NCI-H2029 treated with DMSO at 0.1 percent for 48 hours (cell line): ENCODE measurements at regions not wholly inside any gene's neighbourhood (a gene's known extent, or its start where the extent isn't known, plus 50 kb on each side); places are given as distances from the start of the nearest gene placed in this dataset.
"Not testable (repeated sequence)": the region's sequence is repeated elsewhere in the genome, so short reads cannot be mapped to it uniquely, and the experiment has no call there.

Experiments used
- DNase-seq: peaks from one replicate; lab custom pipeline; 2025; lab: John Stamatoyannopoulos, UW

DNA sequence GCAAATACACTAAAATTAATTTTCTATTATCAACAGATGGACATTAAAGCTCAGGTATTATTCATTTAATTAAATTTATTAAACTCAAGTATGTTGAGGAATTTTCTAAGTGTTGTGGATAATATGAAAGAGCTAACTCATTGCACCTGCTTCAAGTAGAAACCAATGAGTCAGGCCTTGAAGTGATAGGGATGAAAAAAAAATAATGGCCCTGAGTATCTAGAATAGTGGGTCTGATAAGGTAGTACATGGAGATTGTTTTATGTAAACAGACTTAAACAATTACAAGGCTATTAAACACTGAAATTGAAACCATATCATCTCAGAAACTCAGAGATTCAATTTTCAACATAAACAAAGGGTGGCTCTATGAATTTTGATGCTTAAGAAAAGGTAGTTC lies 857.1 kb upstream of the GBE1 start:
- DNase-seq: no peak

DNA sequence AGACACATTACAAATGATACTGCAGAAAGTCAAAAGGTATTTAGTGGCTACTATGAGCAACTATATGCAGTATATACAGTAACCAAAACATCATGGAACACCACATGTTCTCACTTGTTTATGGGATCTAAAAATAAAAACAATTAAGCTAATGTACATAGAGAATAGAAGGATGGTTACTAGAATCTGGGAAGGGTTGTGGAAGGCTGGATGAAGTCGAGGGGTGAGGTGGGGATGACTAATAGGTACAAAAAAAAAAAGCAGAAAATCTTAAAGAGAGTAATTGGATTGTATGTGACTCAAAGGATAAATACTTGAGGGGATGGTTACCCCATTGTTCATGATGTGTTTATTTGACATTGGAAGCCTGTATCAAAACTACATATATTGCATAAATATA lies 848.8 kb upstream of the GBE1 start:
- no peak for DNase-seq

GRCh38 chr3:82607391-82607790 lies 845.9 kb upstream of the GBE1 start:
- DNase-seq: no peak

GRCh38 chr3:82596805-82597204 lies 835.4 kb upstream of the GBE1 start:
- no peak for DNase-seq

DNA sequence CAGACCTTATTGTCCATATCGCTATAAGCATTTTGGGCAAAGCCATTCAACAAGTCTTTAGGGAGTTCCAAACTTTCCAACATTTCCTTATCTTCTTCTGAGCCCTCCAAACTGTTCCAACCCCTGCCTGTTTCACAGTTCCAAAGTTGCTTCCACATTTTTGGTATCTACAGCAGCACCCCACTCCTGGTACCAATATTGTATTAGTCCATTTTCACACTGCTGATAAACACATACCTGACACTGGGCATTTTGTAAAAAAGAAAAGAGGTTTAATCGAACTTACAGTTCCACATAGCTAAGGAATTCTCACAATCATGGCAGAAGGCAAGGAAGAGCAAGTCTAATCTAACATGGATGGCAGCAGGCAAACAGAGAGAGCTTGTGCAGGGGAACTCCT lies 834.1 kb upstream of the GBE1 start:
- DNase-seq: no peak

DNA sequence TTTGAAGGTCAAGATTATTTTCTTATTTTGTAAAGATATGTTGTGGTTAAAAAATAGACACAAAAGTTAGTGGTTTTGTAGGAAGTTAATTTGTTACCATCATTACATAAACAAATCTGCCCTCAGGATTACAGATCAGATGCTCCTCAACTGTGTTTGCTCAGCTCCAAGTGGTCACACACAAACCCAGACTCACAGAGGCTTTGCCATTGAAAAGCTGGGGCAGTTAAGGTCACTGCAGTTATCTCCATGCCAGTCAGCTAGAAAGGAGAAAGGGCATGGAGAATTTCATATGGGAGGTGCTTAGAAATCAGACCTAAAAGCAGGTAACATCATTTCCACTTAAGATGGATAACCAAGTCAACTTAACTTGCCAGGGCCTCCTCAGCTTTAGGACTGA lies 825.7 kb upstream of the GBE1 start:
- no peak for DNase-seq

DNA sequence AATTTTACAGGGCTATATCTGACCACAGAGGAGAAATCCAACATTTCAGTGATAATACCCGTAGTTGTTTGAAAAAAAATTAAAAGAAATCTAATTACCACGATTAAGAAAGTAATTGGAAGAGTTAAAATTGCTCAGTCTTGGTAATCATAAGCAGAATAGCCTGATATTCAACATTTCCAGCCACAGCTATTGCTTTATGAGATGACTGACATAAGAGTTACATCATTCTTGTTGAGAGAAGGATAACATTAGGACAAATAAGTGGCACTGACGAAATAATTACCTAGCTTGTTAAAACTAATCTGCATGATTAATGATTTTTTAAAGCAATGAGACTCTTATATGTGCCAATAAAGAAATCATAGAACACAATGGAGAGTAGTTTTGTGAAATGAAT lies 825.0 kb upstream of the GBE1 start:
- no peak for DNase-seq

GRCh38 chr3:82586002-82586401 lies 824.6 kb upstream of the GBE1 start:
- not testable (repeated sequence) for DNase-seq

DNA sequence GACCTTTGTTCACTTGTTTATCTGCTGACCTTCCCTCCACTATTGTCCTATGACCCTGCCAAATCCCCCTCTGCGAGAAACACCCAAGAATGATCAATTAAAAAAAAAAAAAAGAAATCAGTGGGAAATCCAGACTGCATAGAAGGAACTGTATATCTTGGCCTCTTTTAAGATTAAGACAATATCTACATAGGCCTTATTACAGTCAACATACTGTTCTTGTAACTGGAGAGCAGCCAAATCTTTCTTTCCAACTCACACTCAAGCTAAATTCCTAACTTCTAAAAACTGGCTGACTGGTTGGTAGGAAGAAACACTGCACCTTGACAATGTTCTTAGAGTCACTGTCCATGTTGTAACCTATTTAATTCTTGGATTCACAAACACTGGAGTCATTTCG lies 824.1 kb upstream of the GBE1 start:
- not testable (repeated sequence) for DNase-seq

GRCh38 chr3:82584861-82585260 lies 823.4 kb upstream of the GBE1 start:
- not testable (repeated sequence) for DNase-seq

DNA sequence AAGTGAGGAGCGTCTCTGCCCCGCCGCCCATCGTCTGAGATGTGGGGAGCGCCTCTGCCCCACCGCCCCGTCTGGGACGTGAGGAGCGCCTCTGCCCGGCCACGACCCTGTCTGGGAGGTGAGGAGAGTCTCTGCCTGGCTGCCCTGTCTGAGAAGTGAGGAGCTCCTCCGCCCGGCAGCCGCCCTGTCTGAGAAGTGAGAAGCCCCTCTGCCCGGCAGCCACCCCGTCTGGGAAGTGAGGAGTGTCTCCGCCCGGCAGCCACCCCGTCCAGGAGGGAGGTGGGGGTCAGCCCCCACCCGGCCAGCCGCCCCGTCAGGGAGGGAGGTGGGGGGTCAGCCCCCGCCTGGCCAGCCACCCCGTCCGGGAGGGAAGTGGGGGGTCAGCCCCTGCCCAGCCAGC lies 823.0 kb upstream of the GBE1 start:
- DNase-seq: not testable (repeated sequence)

DNA sequence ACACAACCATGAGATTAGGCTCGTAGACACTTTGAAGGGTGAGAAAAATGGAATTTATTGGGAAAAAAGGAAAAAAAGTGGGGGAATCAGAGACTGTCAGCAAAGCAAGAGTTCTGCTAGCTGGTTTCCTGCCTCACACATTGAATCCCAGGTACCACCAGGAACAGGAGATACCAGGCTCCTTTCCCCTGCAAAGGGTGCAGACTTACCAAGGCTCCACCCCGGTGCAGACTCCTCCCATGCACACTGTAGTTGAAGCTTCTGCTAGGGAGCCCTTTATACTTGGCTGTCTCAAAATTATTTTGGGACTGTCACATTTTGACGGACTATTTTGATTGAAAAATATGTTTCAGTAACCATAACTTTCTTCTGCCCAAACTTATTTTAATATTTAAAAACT lies 819.9 kb upstream of the GBE1 start:
- DNase-seq: no peak

- no peak for DNase-seq
Observed at GRCh38 chr3:82572721-82573120, 811.3 kb upstream of the GBE1 start.

GRCh38 chr3:82568776-82569338 lies 807.4 kb upstream of the GBE1 start:
- no peak for DNase-seq

GRCh38 chr3:82567029-82567600 lies 805.7 kb upstream of the GBE1 start:
- no peak for DNase-seq

DNA sequence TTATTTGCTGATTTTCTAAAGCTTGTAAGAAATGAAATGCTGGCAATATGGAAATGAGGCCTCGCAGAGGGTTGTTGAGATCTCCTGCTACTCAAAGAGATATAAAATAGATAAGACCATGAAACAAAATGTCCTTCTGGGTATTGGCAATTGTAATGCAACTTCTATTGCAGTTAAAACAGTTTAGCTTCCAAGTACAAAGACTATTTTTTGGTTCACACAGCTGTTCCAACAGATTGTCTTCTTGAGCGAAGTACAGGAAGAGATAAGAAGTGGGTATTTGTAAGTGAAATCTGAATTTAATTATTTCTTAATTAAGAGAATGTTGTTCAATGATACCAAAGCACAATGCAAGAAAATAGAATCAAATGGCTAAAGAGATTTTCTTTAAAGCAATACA lies 801.5 kb upstream of the GBE1 start:
- DNase-seq: no peak

- DNase-seq: no peak
Observed at GRCh38 chr3:82561784-82562183, 800.3 kb upstream of the GBE1 start.

DNA sequence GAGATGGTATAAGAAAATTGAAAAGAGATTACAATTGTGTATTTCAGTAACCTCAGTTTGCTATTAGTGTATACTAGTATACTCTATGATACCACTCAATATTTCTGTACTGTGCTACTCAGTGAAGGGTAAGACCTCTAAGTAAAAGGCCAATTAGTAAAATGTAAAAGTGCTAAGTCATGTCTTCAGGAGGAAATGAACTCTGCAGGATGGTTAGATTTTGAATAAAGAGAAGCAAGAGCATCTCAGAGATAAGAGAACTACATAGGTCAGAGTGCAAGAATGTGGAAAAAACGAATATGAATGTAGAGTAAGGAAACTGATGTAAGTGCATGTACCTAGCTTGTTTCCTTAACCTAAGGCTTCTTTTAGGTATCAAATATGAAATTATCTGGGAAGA lies 796.6 kb upstream of the GBE1 start:
- DNase-seq: no peak

DNA sequence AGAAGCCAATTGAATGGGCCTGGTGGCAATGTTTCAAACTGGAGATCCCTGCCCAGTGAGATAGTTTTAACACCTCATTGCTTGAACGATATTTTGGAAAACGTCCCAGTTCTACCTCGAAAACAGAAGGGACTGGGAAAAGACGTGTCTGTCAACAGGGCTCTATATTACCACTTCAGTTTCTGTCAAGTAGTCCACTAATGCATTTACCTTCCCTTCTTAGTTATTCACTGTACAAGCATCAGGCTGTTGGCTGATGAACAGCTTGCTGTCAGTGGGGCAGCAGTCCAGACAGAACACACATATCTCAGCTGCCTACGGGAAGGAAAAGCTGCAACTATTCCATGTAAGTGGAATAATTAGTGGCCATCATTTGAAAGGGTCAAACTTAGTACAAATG lies 794.7 kb upstream of the GBE1 start:
- peak; percentile 50 for DNase-seq

GRCh38 chr3:82542556-82542955 lies 781.1 kb upstream of the GBE1 start:
- DNase-seq: not testable (repeated sequence)

DNA sequence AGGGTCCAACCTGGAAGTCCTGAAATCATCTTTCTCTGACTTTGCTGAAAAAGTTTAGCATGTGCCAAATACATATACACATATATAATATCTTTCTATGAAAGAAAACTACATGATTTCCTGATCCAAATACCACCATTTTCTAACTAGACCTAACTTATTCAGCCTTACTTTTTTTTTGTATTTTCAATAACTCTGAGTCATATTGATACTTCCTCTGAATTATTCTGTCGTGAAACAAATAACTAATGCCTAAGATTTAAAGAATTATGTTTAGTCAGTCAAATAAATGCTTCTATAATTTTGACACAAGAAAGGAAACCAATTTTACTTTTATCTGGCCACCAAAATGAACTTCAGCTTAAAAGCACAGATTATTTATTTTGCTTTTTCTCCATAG lies 760.2 kb upstream of the GBE1 start:
- DNase-seq: no peak

GRCh38 chr3:82520846-82521245 lies 759.4 kb upstream of the GBE1 start:
- DNase-seq: no peak

GRCh38 chr3:82509951-82510603 lies 748.6 kb upstream of the GBE1 start:
- DNase-seq: no peak
